Epithelial cell of esophagus (primary cell): ENCODE measurements at regions not wholly inside any gene's neighbourhood (a gene's known extent, or its start where the extent isn't known, plus 50 kb on each side); places are given as distances from the start of the nearest gene placed in this dataset.
A peak's percentile ranks its signal among the peaks of the same experiment; 100 is the strongest.

Source experiments
- DNase-seq: peaks from one replicate; pipeline ENCODE4 v3.0.0; 2010; ENCODE audit warnings: low read depth
- H3K4me3 ChIP-seq: 2 replicates; pipeline ENCODE4 v1.5.1; 2011; ENCODE audit warnings: mild to moderate bottlenecking, low read length, control low read depth
- CTCF ChIP-seq: IDR thresholded peaks from 2 replicates; pipeline ENCODE4 v1.5.1; 2011; ENCODE audit warnings: low read depth, mild to moderate bottlenecking, low read length, control low read depth, inconsistent platforms; ENCODE audit not compliant: insufficient read depth; ENCODE audit errors: missing control alignments

GRCh38 chr5:145471026-145471425, 364.1 kb downstream of the PRELID2 start:
- no peak for TF ChIP-seq CTCF
- DNase-seq: no peak
- no peak overlapping the region for H3K4me3 ChIP-seq

DNA sequence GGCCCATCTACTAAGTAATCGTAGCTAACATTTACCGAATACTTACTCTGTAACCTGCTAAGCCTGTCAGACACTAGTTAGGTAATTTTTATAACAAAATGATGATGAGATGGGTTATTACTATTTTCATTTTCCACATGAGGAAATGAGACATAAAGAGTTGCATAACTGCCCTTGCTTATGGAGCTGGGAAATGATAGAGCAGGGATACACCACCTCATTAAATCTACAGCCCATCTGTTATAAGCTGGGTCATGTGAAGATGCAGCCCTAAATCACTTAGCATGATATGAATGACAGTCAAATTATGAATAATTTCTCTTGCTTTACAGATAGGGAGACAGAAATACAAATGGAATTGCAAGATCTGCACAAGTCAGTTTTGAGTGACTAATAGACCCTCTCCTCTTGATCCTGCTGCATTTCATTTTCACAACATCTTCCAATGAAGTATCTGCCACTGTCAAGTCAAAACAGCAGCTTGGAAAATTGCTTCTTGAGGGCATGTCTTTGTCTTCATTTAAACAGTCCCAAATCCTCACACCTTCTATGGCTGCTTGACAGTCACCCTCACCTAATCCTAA, 364.7 kb downstream of the PRELID2 start:
- DNase-seq: no peak
- TF ChIP-seq CTCF: no peak

DNA sequence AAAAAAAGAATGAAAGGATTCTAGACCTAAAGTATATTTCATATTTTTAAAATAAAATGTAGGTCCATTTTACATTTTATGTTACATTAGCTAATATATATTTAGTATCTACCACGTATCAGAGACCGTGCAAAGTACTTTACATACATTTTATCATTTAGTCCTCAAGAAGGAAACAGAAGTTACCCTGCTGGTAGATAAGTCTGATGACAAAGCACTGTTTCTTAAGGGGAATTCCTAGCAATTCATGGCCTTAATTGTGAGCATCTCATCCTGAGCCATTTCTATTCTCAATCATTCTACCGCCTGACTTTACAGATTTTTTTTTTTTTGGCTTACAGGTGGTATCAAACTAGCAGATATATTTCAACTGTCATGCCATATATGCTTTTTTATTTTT, 367.7 kb downstream of the PRELID2 start:
- no peak overlapping the region for H3K4me3 ChIP-seq
- no peak for DNase-seq
- TF ChIP-seq CTCF: no peak

More for the DNA sequence above, 364.7 kb downstream of the PRELID2 start:
- H3K4me3 ChIP-seq: no peak overlapping the region

GRCh38 chr5:145466533-145466932, 368.6 kb downstream of the PRELID2 start:
- no peak overlapping the region for H3K4me3 ChIP-seq
- TF ChIP-seq CTCF: no peak
- DNase-seq: no peak

- H3K4me3 ChIP-seq: no peak overlapping the region
- no peak for TF ChIP-seq CTCF
- DNase-seq: no peak
These were observed 369.5 kb downstream of the PRELID2 start for GRCh38 chr5:145465474-145466263.

- no peak for TF ChIP-seq CTCF
- H3K4me3 ChIP-seq: no peak overlapping the region
- no peak for DNase-seq
These were observed 371.0 kb downstream of the PRELID2 start for GRCh38 chr5:145464171-145464570.

GRCh38 chr5:145463634-145464033, 371.5 kb downstream of the PRELID2 start:
- TF ChIP-seq CTCF: no peak
- peak; percentile 33 for DNase-seq

More at GRCh38 chr5:145463634-145464033, 371.5 kb downstream of the PRELID2 start:
- H3K4me3 ChIP-seq: no peak overlapping the region
